ENCODE measurements at regions not wholly inside any gene's neighbourhood (a gene's known extent, or its start where the extent isn't known, plus 50 kb on each side); places are given as distances from the start of the nearest gene placed in this dataset.

- peaks cover 7% of the 10 kb centered on the region for H3K4me1 Mint-ChIP-seq (ENCODE audit: low read depth)
- H3K4me3 Mint-ChIP-seq, result no peak overlapping the region
- no peak overlapping the region for H3K27ac Mint-ChIP-seq
- no peaks in the 10 kb centered on the region for H3K9me3 Mint-ChIP-seq
- no peaks in the 10 kb centered on the region; the same call in 1 of the 2 replicates for H3K27me3 Mint-ChIP-seq (ENCODE audit: insufficient read depth)
- TF ChIP-seq, protein P1, sequence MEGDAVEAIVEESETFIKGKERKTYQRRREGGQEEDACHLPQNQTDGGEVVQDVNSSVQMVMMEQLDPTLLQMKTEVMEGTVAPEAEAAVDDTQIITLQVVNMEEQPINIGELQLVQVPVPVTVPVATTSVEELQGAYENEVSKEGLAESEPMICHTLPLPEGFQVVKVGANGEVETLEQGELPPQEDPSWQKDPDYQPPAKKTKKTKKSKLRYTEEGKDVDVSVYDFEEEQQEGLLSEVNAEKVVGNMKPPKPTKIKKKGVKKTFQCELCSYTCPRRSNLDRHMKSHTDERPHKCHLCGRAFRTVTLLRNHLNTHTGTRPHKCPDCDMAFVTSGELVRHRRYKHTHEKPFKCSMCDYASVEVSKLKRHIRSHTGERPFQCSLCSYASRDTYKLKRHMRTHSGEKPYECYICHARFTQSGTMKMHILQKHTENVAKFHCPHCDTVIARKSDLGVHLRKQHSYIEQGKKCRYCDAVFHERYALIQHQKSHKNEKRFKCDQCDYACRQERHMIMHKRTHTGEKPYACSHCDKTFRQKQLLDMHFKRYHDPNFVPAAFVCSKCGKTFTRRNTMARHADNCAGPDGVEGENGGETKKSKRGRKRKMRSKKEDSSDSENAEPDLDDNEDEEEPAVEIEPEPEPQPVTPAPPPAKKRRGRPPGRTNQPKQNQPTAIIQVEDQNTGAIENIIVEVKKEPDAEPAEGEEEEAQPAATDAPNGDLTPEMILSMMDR (IDR thresholded peaks at IDR 0.05), result no peak
- H3K36me3 Mint-ChIP-seq (ENCODE audit: low read depth), result no peaks in the 10 kb centered on the region
- no peak for DNase-seq
Measured at GRCh38 chr1:59071289-59071688, 225.6 kb upstream of the FGGY start.

- Mint-ChIP-seq H3K4me3 (no peak overlapping the region), H3K9me3 (no peaks in the 10 kb centered on the region), H3K27me3 (ENCODE audit: insufficient read depth) (no peaks in the 10 kb centered on the region; the same call in 1 of the 2 replicates), H3K4me1 (ENCODE audit: low read depth) (peaks cover 6% of the 10 kb centered on the region), H3K36me3 (ENCODE audit: low read depth) (no peaks in the 10 kb centered on the region), H3K27ac (no peak overlapping the region)
- DNase-seq, result no peak
- TF ChIP-seq, protein P1 (IDR thresholded peaks at IDR 0.05), result no peak
Measured at GRCh38 chr1:59071876-59072582, 224.9 kb upstream of the FGGY start.

- peaks cover 6% of the 10 kb centered on the region for H3K4me1 Mint-ChIP-seq (ENCODE audit: low read depth)
- H3K9me3 Mint-ChIP-seq, result no peaks in the 10 kb centered on the region
- TF ChIP-seq, protein P1 (IDR thresholded peaks at IDR 0.05), result no peak
- H3K4me3 Mint-ChIP-seq, result no peak overlapping the region
- no peaks in the 10 kb centered on the region for H3K36me3 Mint-ChIP-seq (ENCODE audit: low read depth)
- no peak for DNase-seq
- no peaks in the 10 kb centered on the region; the same call in 1 of the 2 replicates for H3K27me3 Mint-ChIP-seq (ENCODE audit: insufficient read depth)
- H3K27ac Mint-ChIP-seq, result no peak overlapping the region
Measured at GRCh38 chr1:59072583-59072947, 224.3 kb upstream of the FGGY start.

GRCh38 chr1:59074598-59074997 is 222.3 kb upstream of the FGGY start:
- TF ChIP-seq, protein P1 (IDR thresholded peaks at IDR 0.05), result no peak
- no peak overlapping the region for H3K27ac Mint-ChIP-seq
- H3K4me3 Mint-ChIP-seq, result no peak overlapping the region
- no peaks in the 10 kb centered on the region for H3K36me3 Mint-ChIP-seq (ENCODE audit: low read depth)
- H3K27me3 Mint-ChIP-seq (ENCODE audit: insufficient read depth), result no peaks in the 10 kb centered on the region; the same call in 1 of the 2 replicates
- H3K4me1 Mint-ChIP-seq (ENCODE audit: low read depth), result peaks cover 21% of the 10 kb centered on the region
- DNase-seq, result no peak
- H3K9me3 Mint-ChIP-seq, result no peaks in the 10 kb centered on the region

- no peaks in the 10 kb centered on the region for H3K36me3 Mint-ChIP-seq (ENCODE audit: low read depth)
- no peak overlapping the region for H3K4me3 Mint-ChIP-seq
- no peaks in the 10 kb centered on the region for H3K9me3 Mint-ChIP-seq
- DNase-seq, result no peak
- H3K27ac Mint-ChIP-seq, result no peak overlapping the region
- TF ChIP-seq, protein P1 (IDR thresholded peaks at IDR 0.05), result no peak
- H3K4me1 Mint-ChIP-seq (ENCODE audit: low read depth), result peaks cover 26% of the 10 kb centered on the region
- H3K27me3 Mint-ChIP-seq (ENCODE audit: insufficient read depth), result no peaks in the 10 kb centered on the region; the same call in 1 of the 2 replicates
Measured at GRCh38 chr1:59075021-59075420, 221.9 kb upstream of the FGGY start.

All from HFFc6 (cell line).